IMR-90 (cell line): ENCODE measurements at regions not wholly inside any gene's neighbourhood (a gene's known extent, or its start where the extent isn't known, plus 50 kb on each side); places are given as distances from the start of the nearest gene placed in this dataset.

ENCODE experiments used
- ATAC-seq: fragments of 200-7000 bp; cut with Tn5 transposase; 2 replicates; pipeline ENCODE4 v1.9.1; 2020; ENCODE audit warnings: low read depth, mild to moderate bottlenecking, moderate library complexity
- BruUV-seq: library from RNA; stranded (reverse); fragments of 400-500 nt; replicated peaks from 2 replicates; lab custom pipeline; 2021; lab: Mats Ljungman, UMichigan
- CTCF ChIA-PET: fragments of 300-600 bp; formaldehyde crosslinking; extraction: SDS; loops from one replicate; lab custom pipeline; 2021; ENCODE audit warnings: antibody characterized with exemption; lab: Yijun Ruan, JAX
- POLR2A ChIA-PET: fragments of 300-600 bp; sonication (Branson Sonifier 250); formaldehyde crosslinking; loops from one replicate; lab custom pipeline; 2022; ENCODE audit warnings: antibody characterized with exemption; ENCODE audit not compliant: unreplicated experiment; lab: Charles Lee
- DNase-seq: peaks from one replicate; pipeline ENCODE4 v3.0.0; 2013
- H2AFZ ChIP-seq: replicated peaks from 2 replicates; pipeline ENCODE3; 2013; ENCODE audit warnings: low read length, mild to moderate bottlenecking; ENCODE audit not compliant: poor library complexity
- H2AK5ac ChIP-seq: 2 replicates; pipeline ENCODE4 v1.6.1; 2013; ENCODE audit warnings: low read depth, low read length, inconsistent platforms
- H2AK9ac ChIP-seq: replicated peaks from 2 replicates; pipeline ENCODE3; 2013; ENCODE audit warnings: mild to moderate bottlenecking, low read depth, low read length, moderate library complexity; ENCODE audit not compliant: poor library complexity
- H2BK120ac ChIP-seq: 2 replicates; pipeline ENCODE4 v1.6.1; 2013; ENCODE audit warnings: low read depth, low read length, inconsistent platforms
- H2BK15ac ChIP-seq: 3 replicates; pipeline ENCODE4 v1.6.1; 2013; ENCODE audit warnings: low read depth, low read length, inconsistent platforms
- H2BK20ac ChIP-seq: 2 replicates; pipeline ENCODE4 v1.6.1; 2013; ENCODE audit warnings: low read depth, mild to moderate bottlenecking, inconsistent platforms, low read length, moderate library complexity
- H2BK5ac ChIP-seq: 2 replicates; pipeline ENCODE4 v1.6.1; 2013; ENCODE audit warnings: mild to moderate bottlenecking, low read depth, low read length, inconsistent platforms; ENCODE audit not compliant: poor library complexity, severe bottlenecking
- H3K14ac ChIP-seq: replicated peaks from 2 replicates; pipeline ENCODE4 v1.6.1; 2013; ENCODE audit warnings: low read depth, low read length, inconsistent platforms
- H3K18ac ChIP-seq: 2 replicates; pipeline ENCODE4 v1.6.1; 2013; ENCODE audit warnings: low read depth, low read length, control low read depth
- H3K23ac ChIP-seq: 2 replicates; pipeline ENCODE4 v1.6.1; 2013; ENCODE audit warnings: low read depth, low read length, inconsistent platforms
- H3K27ac ChIP-seq: 2 replicates; pipeline ENCODE4 v1.5.1; 2013; ENCODE audit warnings: mild to moderate bottlenecking, control low read depth, low read length; ENCODE audit not compliant: insufficient read depth
- H3K27me3 ChIP-seq: 2 replicates; pipeline ENCODE4 v1.6.1; 2013; ENCODE audit warnings: low read length; ENCODE audit not compliant: control insufficient read depth, insufficient read depth
- H3K36me3 ChIP-seq: 2 replicates; pipeline ENCODE4 v1.6.1; 2013; ENCODE audit warnings: low read length, mixed read lengths; ENCODE audit not compliant: control insufficient read depth, insufficient read depth
- H3K4ac ChIP-seq: 2 replicates; pipeline ENCODE4 v1.6.1; 2013; ENCODE audit warnings: low read depth, low read length, inconsistent platforms
- H3K4me1 ChIP-seq: 2 replicates; pipeline ENCODE4 v1.6.1; 2013; ENCODE audit warnings: low read length, mixed read lengths; ENCODE audit not compliant: control insufficient read depth, insufficient read depth
- H3K4me2 ChIP-seq: 2 replicates; pipeline ENCODE4 v1.6.1; 2013; ENCODE audit warnings: low read depth, mild to moderate bottlenecking, control low read depth, low read length, moderate library complexity
- H3K4me3 ChIP-seq: 2 replicates; pipeline ENCODE4 v1.5.1; 2013; ENCODE audit warnings: low read depth, mild to moderate bottlenecking, control low read depth, low read length, moderate library complexity; ENCODE audit not compliant: insufficient read depth
- H3K56ac ChIP-seq: 2 replicates; pipeline ENCODE4 v1.6.1; 2013; ENCODE audit warnings: low read length, inconsistent platforms; ENCODE audit not compliant: insufficient read depth; ENCODE audit errors: extremely low read depth
- H3K79me1 ChIP-seq, 2 experiments: 2 replicates each; pipeline ENCODE4 v1.6.1; 2013; ENCODE audit warnings: low read length in 2 of 2, inconsistent platforms in 1 of 2, low read depth in 1 of 2
- H3K9ac ChIP-seq: 2 replicates; pipeline ENCODE4 v1.6.1; 2013; ENCODE audit warnings: low read depth, low read length, control low read depth
- H3K9me1 ChIP-seq: 2 replicates; pipeline ENCODE4 v1.6.1; 2013; ENCODE audit warnings: low read length, inconsistent platforms; ENCODE audit not compliant: insufficient read depth
- H3K9me3 ChIP-seq: 2 replicates; pipeline ENCODE4 v1.6.1; 2013; ENCODE audit warnings: low read length; ENCODE audit not compliant: control insufficient read depth, insufficient read depth
- H4K20me1 ChIP-seq: 2 replicates; pipeline ENCODE4 v1.6.1; 2013; ENCODE audit warnings: low read length, inconsistent platforms; ENCODE audit not compliant: insufficient read depth
- H4K5ac ChIP-seq: 2 replicates; pipeline ENCODE4 v1.6.1; 2013; ENCODE audit warnings: mild to moderate bottlenecking, low read depth, low read length, control low read depth
- H4K8ac ChIP-seq, 2 experiments: 2 replicates each; pipeline ENCODE4 v1.6.1; 2013; ENCODE audit warnings: low read depth in 2 of 2, low read length in 2 of 2, control low read depth in 1 of 2, inconsistent platforms in 1 of 2
- H4K91ac ChIP-seq: 2 replicates; pipeline ENCODE4 v1.6.1; 2013; ENCODE audit warnings: low read depth, low read length, inconsistent platforms; ENCODE audit not compliant: insufficient read depth
- CHD1 ChIP-seq: IDR thresholded peaks from 2 replicates; pipeline ENCODE4 v1.6.1; 2012; ENCODE audit warnings: low read depth, low read length, improper control_type of control experiment
- POLR2A ChIP-seq: IDR thresholded peaks from 2 replicates; pipeline ENCODE4 v1.6.1; 2012; ENCODE audit warnings: mild to moderate bottlenecking, low read depth, low read length
- RAD21 ChIP-seq: IDR thresholded peaks from 2 replicates; pipeline ENCODE4 v1.6.1; 2012; ENCODE audit warnings: low read length, improper control_type of control experiment
- RCOR1 ChIP-seq: IDR thresholded peaks from 2 replicates; pipeline ENCODE4 v1.6.1; 2012; ENCODE audit warnings: mild to moderate bottlenecking, low read length, improper control_type of control experiment; ENCODE audit not compliant: insufficient replicate concordance
- USF2 ChIP-seq: fragments of 150-350 bp; IDR thresholded peaks from 2 replicates; pipeline ENCODE4 v1.6.1; 2017; ENCODE audit warnings: mild to moderate bottlenecking, antibody characterized with exemption, low read length, low read depth
- WGBS, 2 experiments: methylation state at CpG; one replicate each; pipeline versions ENCODE4 v1.1.5 to v1.1.7; 2013; ENCODE audit warnings: missing lambda C conversion rate in 2 of 2; ENCODE audit not compliant: insufficient read length in 1 of 2; ENCODE audit errors: extremely low coverage in 2 of 2; 5-methylcytosine and 5-hydroxymethylcytosine counted together
- dilution Hi-C: fragments of 300-500 bp; cut with HindIII; formaldehyde crosslinking; loops from one replicate; pipeline ENCODE4 v1.14.3; 2018; ENCODE audit warnings: low sequenced_read_pairs; ENCODE audit not compliant: unreplicated experiment
- in situ Hi-C: fragments of 300-500 bp; cut with MboI; formaldehyde crosslinking; loops from 3 replicates; pipeline ENCODE4 v1.14.3; 2019; ENCODE audit warnings: low sequenced_read_pairs, inconsistent platforms, mixed read lengths
- intact Hi-C: fragments of 100-400 bp; cut with micrococcal nuclease; formaldehyde crosslinking; loops from 2 replicates; pipeline ENCODE4 v1.10.0; 2022

- peak overlapping the region; percentile 60 for H4K5ac ChIP-seq
- H3K27me3 ChIP-seq = no peaks in the 10 kb centered on the region
- H3K4ac ChIP-seq = peak overlapping the region; percentile 88
- H3K36me3 ChIP-seq = no peaks in the 10 kb centered on the region
- no peak overlapping the region for H3K9ac ChIP-seq
- CTCF ChIA-PET = no interaction called here
- H3K9me1 ChIP-seq = peaks cover 15% of the 10 kb centered on the region
- H3K18ac ChIP-seq = peak overlapping the region; percentile 61
- H3K4me2 ChIP-seq = peak overlapping the region; percentile 21; the same call in 1 of the 2 replicates
- H3K23ac ChIP-seq = peak overlapping the region; percentile 71; the same call in 1 of the 2 replicates
- peak overlapping the region; percentile 6 for H2AFZ ChIP-seq
- DNase-seq (peak; percentile 41), ATAC-seq (no peak)
- no peaks in the 10 kb centered on the region for H3K79me1 ChIP-seq
- in situ Hi-C loops = no loop called here
- WGBS, 2 experiments = 100% methylated on average over 1 of the region's 7 CpGs; no CpG with 5 or more reads in 1 of the 2 experiments
- H2AK5ac ChIP-seq = peak overlapping the region; percentile 91
- peak overlapping the region; percentile 1 for H2AK9ac ChIP-seq
- H4K91ac ChIP-seq = peak overlapping the region; percentile 58
- H2BK20ac ChIP-seq = peak overlapping the region; percentile 81
- H3K27ac ChIP-seq = peak overlapping the region; percentile 66
- H2BK15ac ChIP-seq = peak overlapping the region; percentile 68; the same call in 2 of the 3 replicates
- peak overlapping the region; percentile 55 to 75; a peak in 3 of 4 replicates for H4K8ac ChIP-seq
- peaks cover 12% of the 10 kb centered on the region for H3K4me1 ChIP-seq
- TF ChIP-seq USF2 (no peak), RAD21 (no peak), CHD1 (no peak), RCOR1 (no peak), POLR2A (no peak)
- H3K4me3 ChIP-seq = no peak overlapping the region
- no peaks in the 10 kb centered on the region for H3K9me3 ChIP-seq
- intact Hi-C loops = no loop called here
- H2BK120ac ChIP-seq = peak overlapping the region; percentile 81
- BruUV-seq = no TSS peak
- peak overlapping the region; percentile 76 for H3K14ac ChIP-seq
- no peaks in the 10 kb centered on the region for H4K20me1 ChIP-seq
- H3K56ac ChIP-seq = no peak overlapping the region
- H2BK5ac ChIP-seq = peak overlapping the region; percentile 85
- POLR2A ChIA-PET = no interaction called here
- dilution Hi-C loops = no loop called here
Observed at GRCh38 chr5:143471666-143472464, 68.4 kb upstream of the NR3C1 start.
